DOHH2 (cell line): ENCODE measurements at regions not wholly inside any gene's neighbourhood (a gene's known extent, or its start where the extent isn't known, plus 50 kb on each side); places are given as distances from the start of the nearest gene placed in this dataset.

Source experiments
- CTCF ChIP-seq: fragments of 200-600 bp; sonication (generic); IDR thresholded peaks from one replicate; pipeline ENCODE4 v1.5.1; 2014; ENCODE audit warnings: antibody characterized with exemption, mild to moderate bottlenecking, low read depth, low read length; ENCODE audit not compliant: poor library complexity, severe bottlenecking
- EZH2phosphoT487 ChIP-seq: fragments of 200-600 bp; sonication (generic); IDR thresholded peaks from 2 replicates; pipeline ENCODE4 v1.6.1; 2017; ENCODE audit warnings: borderline replicate concordance, mild to moderate bottlenecking, antibody characterized with exemption, low read length, moderate library complexity, mixed read lengths

DNA sequence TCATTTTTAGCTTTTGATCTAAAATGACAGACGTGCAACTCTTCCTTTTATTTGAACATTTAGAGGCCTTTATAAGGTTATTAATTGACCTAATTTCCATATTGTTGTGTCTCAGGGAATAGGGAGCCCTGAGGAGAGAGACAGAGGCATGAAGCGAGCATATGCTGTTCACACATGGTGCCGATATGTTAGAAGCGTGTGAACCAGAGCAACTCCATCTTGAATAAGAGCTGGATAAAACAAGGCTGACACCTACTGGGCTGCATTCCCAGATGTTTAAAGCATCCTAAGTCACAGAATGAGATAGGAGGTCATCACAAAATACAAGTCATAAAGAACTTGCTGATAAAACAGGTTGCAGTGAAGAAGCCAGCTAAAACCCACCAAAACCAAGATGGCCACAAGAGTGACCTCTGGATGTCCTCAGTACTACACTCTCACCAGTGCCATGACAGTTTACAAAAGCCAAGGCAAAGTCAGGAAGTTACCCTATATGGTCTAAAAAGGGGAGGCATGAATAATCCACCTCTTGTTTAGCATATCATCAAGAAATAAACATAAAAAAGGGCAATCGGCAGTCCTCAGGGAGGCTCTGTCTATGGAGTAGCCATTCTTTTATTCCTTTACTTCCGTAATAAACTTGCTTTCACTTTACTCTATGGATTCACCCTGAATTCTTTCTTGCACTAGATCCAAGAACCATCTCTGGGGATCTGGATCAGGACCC lies 80.1 kb downstream of the SEC61G start:
- TF ChIP-seq CTCF (no peak), EZH2phosphoT487 (no peak)
